Activated naive CD8-positive, alpha-beta T cell treated with anti-CD3 and anti-CD28 coated beads for 36 hours (primary cell): ENCODE measurements at regions not wholly inside any gene's neighbourhood (a gene's known extent, or its start where the extent isn't known, plus 50 kb on each side); places are given as distances from the start of the nearest gene placed in this dataset.
"Not testable (repeated sequence)": the region's sequence is repeated elsewhere in the genome, so short reads cannot be mapped to it uniquely, and the experiment has no call there.

Experiments used
- DNase-seq: peaks from one replicate; pipeline ENCODE4 v3.0.0; 2021
- H3K27ac Mint-ChIP-seq: one replicate; pipeline ENCODE4 v1.8.0; 2022; ENCODE audit warnings: mild to moderate bottlenecking, moderate library complexity, mixed read lengths
- H3K27me3 Mint-ChIP-seq: one replicate; pipeline ENCODE4 v1.8.0; 2022; ENCODE audit warnings: mild to moderate bottlenecking, mixed read lengths
- H3K36me3 Mint-ChIP-seq: one replicate; pipeline ENCODE4 v1.8.0; 2021; ENCODE audit warnings: mild to moderate bottlenecking, mixed read lengths
- H3K4me1 Mint-ChIP-seq: one replicate; pipeline ENCODE4 v1.8.0; 2021; ENCODE audit warnings: mixed read lengths
- H3K4me3 Mint-ChIP-seq: one replicate; pipeline ENCODE4 v1.8.0; 2022; ENCODE audit warnings: mild to moderate bottlenecking, moderate library complexity, mixed read lengths
- H3K9me3 Mint-ChIP-seq: one replicate; pipeline ENCODE4 v1.8.0; 2022; ENCODE audit warnings: mixed read lengths

DNA sequence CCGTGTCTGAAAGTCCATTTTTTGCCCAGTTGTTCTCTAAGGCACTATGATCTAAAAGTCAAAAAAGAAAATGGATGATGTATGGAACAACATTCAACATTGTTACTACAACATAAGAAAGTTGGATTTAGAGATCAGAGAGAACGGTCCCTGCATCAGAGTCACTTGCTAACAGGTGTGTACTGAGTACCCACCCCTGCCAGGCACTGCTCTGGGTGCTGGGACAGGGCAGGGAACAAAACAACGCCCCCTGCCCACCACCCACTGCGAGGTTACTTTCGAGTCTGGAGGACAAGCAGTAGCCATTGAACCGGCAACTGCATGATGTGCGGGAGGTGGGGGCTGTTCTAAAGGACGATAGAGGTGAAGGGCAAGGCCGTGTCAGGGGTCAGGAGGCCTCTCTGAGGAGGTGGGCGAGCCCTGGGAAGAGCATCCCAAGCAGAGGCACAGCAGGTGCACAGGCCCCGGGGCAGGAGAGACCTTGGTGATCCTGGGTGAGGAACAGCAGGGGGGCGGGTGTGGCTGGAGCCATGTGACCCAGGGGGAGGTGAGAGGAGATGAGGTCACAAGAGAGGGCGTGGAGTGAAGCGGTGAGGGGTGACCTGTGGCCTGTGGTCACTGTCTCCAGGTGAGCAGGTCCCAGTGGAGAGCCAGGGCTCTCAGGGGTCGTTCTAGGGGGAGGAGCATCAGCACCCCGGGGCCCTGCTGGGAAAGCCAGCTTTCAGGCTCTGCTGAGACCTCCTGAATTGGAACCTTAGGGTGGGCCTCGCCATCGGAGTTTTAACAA is 197.5 kb upstream of the SULF2 start:
- H3K27ac Mint-ChIP-seq: no peak overlapping the region
- peaks cover 3% of the 10 kb centered on the region for H3K4me1 Mint-ChIP-seq
- H3K4me3 Mint-ChIP-seq: no peak overlapping the region
- no peaks in the 10 kb centered on the region for H3K9me3 Mint-ChIP-seq
- DNase-seq: no peak
- H3K36me3 Mint-ChIP-seq: no peaks in the 10 kb centered on the region
- H3K27me3 Mint-ChIP-seq: peaks cover 7% of the 10 kb centered on the region

DNA sequence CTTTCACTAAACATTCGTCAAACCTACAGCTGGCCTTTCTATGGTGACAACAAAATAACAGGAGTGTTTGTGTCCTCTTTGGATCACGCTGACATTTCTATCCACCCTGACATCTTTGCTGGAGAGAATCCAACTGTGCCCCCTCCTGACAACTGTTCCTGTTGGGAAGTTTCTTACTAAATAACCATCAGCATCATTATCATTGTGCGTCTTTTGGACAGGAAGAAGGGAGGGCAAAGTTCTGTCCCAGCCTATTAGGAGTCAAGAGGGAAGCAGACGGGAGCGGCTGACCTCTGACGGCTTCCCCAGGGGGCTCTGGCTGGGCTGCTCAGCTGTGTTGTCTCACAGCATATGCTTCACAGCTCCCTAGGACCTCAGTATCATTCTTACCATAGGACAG is 195.9 kb upstream of the SULF2 start:
- Mint-ChIP-seq H3K27ac (no peak overlapping the region), H3K27me3 (peaks cover 16% of the 10 kb centered on the region), H3K4me3 (no peak overlapping the region), H3K4me1 (peaks cover 7% of the 10 kb centered on the region), H3K9me3 (no peaks in the 10 kb centered on the region), H3K36me3 (no peaks in the 10 kb centered on the region)
- no peak for DNase-seq

DNA sequence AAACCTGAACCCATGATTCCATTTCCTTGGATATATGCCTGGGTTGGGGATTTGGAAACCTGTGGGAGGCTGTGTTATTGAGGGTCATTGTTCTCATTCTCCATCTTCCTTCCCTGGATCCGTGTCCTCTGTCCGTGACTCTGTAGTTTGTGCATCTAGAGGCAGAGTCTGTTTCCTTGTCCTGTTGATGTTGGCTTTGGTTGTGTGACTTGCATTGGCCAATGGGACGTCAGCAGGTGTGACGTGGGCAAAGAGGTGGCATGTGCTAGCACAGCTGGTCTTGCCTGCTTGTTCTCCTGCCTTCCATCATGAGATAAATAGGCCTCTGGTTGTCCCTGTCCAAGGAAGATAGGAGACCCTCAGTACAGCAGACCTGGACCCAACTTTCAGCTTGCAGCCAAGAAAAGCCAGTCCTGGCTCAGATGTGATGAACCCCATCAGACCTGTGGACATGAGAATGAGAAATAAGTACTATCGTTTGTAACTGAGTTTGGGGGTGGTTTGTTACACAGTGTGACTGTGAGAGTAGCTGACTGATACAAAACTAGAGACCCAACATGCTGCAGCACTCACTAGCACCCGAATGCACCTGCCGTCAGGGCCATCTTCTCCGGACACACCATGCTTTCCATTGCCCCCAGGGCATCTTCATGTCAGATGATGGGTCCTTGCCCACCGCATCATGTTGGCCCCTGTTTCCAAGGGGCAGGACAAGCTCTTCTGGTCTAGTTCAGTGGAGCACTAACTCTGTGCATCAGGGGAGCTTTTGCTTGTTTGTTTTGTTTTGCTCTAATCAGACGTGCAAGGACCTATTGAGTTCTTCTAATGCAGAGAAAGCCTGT is 195.3 kb upstream of the SULF2 start:
- H3K4me1 Mint-ChIP-seq: peaks cover 7% of the 10 kb centered on the region
- DNase-seq: no peak
- H3K27ac Mint-ChIP-seq: no peak overlapping the region
- H3K27me3 Mint-ChIP-seq: peaks cover 22% of the 10 kb centered on the region
- H3K36me3 Mint-ChIP-seq: no peaks in the 10 kb centered on the region
- H3K4me3 Mint-ChIP-seq: no peak overlapping the region
- no peaks in the 10 kb centered on the region for H3K9me3 Mint-ChIP-seq

DNA sequence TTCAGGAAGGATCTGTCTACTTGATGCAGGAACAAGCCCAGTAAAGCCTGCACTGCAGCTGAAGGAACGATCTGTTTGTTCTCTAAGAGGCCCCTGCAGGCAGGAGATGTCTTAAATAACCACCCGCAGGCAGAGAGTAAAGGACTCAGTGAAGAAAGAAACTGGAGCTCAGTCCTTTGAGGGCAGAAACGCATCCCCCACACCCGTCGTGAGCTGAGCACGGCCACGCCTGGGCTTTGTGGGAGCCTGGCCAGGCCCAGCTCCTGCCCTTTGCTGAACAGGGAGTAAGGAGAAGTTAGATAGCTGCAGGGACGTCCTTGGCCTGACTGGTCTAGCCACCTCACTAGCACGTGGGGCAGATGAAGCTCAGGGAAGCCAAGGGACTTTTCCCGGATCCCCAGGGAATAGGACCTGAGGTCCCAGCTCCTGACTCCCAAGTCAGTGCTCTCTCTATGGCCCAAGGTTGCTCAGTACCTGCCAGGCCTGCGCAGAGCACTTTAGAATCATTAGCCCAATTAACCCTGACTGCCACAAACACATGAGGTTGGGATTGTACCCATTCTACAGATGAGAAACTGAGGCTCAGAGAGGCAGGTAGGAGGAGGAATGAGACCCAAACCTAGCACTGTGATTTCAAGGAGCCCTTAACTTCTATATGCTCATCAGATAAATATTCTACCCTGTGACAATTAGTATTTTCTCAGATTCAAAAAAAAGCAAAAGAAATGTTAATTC is 194.2 kb upstream of the SULF2 start:
- peaks cover 22% of the 10 kb centered on the region for H3K27me3 Mint-ChIP-seq
- H3K36me3 Mint-ChIP-seq, H3K9me3 Mint-ChIP-seq, DNase-seq, H3K27ac Mint-ChIP-seq, H3K4me3 Mint-ChIP-seq, H3K4me1 Mint-ChIP-seq: not testable (repeated sequence)

DNA sequence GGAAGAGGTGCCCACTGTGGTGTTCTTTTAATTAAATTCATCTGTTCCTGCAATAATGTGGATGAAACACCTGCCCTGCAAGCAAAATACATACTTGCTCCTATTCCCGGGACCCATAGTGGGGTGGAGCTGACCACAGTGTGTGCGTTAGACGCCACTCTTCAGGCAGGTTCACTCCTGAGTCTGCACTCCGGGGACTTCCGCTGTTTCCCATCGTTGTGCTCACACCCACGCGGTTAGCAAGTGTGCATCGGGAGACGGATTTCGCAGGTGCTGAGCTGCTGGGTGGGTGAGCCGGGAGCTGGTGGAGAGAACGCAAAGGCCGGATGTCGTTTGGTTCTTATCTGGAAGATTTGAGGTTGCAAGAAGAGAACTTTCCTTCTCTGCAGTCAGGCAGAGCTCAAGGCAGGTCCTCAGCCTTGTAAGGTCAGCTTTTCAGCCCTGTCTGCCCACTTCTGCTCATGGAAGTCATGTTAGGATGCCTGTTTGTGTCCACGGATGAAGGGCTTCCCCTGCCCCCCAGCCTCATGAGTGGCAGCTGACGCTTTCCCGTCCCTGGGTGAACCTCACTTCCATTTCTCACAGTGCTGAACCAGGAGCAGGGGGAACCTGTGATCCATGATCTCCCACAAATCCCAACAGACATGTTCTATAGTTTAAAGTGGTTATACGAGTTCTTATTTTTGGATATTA is 193.3 kb upstream of the SULF2 start:
- not testable (repeated sequence) for H3K4me3 Mint-ChIP-seq, H3K9me3 Mint-ChIP-seq, H3K4me1 Mint-ChIP-seq, DNase-seq, H3K27ac Mint-ChIP-seq, H3K36me3 Mint-ChIP-seq
- peaks cover 22% of the 10 kb centered on the region for H3K27me3 Mint-ChIP-seq

GRCh38 chr20:47977789-47978252 is 192.5 kb upstream of the SULF2 start:
- H3K4me1 Mint-ChIP-seq, H3K9me3 Mint-ChIP-seq, H3K36me3 Mint-ChIP-seq, DNase-seq, H3K4me3 Mint-ChIP-seq, H3K27ac Mint-ChIP-seq: not testable (repeated sequence)
- H3K27me3 Mint-ChIP-seq: peaks cover 26% of the 10 kb centered on the region

DNA sequence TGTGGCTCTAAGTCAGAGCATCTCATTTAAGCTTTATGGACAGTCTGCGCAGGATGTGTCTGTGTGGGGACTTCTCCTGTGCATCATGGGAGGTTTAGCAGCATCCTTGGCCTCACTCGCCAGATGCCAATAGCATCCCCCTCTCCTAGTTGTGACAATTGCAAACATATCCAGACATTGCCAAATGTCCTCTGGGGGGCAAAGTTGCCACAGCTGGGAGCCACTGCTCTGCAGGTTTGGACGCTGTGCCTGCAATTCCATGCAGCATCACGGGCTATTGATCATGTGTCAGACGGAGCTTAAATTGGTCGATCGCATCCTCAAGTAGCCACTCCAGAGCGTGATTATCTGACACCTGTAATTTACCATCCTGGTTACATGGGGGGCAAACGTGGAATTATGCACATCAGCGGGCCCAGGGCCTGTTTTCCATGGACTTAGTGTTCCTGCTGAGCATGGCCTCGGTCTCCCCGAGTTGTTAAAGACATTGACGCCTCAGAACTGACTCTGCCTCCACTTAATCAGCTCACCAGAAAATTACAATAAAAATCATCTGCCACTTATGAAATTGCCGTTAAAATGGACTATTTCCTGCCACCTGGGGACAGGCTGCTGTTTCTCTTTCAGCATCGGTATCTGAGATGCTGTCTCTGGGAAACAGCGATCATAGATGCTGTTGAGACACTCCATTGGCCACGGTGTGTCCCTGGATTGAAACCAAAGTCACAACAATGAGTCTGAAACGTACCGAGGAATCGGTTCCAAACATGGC is 191.9 kb upstream of the SULF2 start:
- H3K27me3 Mint-ChIP-seq: peaks cover 31% of the 10 kb centered on the region
- not testable (repeated sequence) for H3K4me1 Mint-ChIP-seq, H3K9me3 Mint-ChIP-seq, H3K4me3 Mint-ChIP-seq, H3K36me3 Mint-ChIP-seq, DNase-seq, H3K27ac Mint-ChIP-seq

DNA sequence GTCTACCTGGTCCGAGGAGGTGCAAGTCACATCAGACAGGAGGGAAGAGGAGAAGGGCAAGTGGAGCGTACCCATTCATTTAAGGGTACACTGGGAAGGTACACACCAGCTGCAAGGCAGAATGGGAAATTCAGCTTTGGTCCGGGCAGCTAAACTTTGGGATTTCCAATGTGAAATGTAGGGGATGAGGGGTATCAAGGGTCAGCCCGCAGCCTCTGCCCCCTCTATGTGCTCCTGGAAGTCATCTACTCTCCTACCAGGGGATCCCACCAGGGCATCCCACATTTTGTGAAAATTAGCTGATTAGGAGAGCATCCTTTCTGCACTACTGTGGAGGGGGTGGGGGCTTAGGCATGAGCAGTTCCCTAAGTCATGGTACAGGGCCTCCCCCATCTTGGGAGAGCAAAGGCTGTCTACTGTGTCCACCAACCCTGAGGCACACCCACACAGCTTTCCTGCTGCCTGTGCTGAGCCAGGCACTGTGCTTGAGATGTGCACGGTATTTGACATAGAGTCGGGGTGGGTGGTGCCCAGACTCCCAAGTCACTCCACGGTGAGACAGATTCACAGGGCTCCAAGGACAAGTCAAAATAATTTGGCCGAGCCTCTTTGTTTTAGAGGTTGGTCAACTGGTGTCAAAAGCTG is 189.1 kb upstream of the SULF2 start:
- H3K36me3 Mint-ChIP-seq: no peaks in the 10 kb centered on the region
- no peak overlapping the region for H3K27ac Mint-ChIP-seq

GRCh38 chr20:47973519-47974233 is 188.4 kb upstream of the SULF2 start:
- H3K9me3 Mint-ChIP-seq: no peaks in the 10 kb centered on the region
- DNase-seq: no peak
- peaks cover 7% of the 10 kb centered on the region for H3K4me1 Mint-ChIP-seq
- peaks cover 31% of the 10 kb centered on the region for H3K27me3 Mint-ChIP-seq
- no peak overlapping the region for H3K4me3 Mint-ChIP-seq
- H3K27ac Mint-ChIP-seq: no peak overlapping the region
- no peaks in the 10 kb centered on the region for H3K36me3 Mint-ChIP-seq

More for the DNA sequence above, 189.1 kb upstream of the SULF2 start:
- Mint-ChIP-seq H3K27me3 (peaks cover 35% of the 10 kb centered on the region), H3K9me3 (no peaks in the 10 kb centered on the region), H3K4me3 (no peak overlapping the region), H3K4me1 (peaks cover 7% of the 10 kb centered on the region)
- DNase-seq: no peak

DNA sequence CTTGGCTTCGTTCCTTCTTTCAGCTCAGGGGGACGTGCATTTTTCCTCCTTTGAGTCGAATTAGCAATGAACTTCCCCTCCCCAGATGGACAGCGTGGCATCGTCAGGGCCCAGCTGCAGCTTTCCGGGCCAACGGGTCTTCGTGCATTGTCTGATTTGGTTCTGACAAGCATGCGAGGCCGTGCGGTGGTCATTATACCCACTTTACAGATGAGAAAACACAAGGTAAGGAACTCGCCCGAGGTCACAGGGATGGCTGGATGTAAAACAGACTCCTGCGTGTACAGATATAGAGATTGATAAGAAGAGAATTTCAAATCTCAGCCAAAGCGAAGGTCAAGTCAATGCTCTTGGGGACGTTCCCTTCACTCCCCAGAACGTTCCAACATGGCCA is 187.6 kb upstream of the SULF2 start:
- Mint-ChIP-seq H3K9me3 (no peaks in the 10 kb centered on the region), H3K27me3 (peaks cover 31% of the 10 kb centered on the region), H3K4me1 (peaks cover 4% of the 10 kb centered on the region)

DNA sequence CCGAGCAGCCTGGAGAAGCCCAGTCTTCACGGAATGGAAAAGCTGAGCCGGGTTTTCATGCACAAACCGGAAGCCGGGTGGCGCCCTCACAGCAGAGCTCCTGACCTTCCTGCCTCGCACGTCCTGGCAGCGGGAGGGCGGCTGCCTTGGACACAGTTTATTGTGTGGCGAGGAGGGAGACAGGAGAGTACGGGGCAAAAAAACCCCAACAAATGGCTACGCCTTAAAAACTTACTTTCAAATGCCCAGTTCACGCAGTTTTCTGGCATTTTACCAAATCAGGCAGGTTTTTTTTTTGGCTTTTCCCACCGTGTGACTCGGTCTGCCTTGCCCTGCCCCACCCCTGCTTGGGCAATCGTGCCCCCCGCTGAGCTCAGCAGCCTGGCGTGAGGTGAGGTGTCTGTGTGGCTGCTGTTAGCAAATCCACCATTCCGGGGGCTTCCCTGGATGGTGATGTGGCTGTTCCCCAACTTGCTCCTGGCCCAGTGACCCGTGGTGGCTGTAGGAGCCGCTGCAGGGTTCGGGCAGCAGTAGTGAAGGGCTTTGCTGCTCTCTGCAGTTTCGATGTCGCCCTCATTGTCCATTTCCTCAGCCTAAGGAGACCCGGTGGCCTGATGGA is 187.1 kb upstream of the SULF2 start:
- H3K4me3 Mint-ChIP-seq, H3K9me3 Mint-ChIP-seq, H3K36me3 Mint-ChIP-seq, DNase-seq, H3K4me1 Mint-ChIP-seq, H3K27ac Mint-ChIP-seq: not testable (repeated sequence)
- peaks cover 29% of the 10 kb centered on the region for H3K27me3 Mint-ChIP-seq

More for the DNA sequence above, 187.6 kb upstream of the SULF2 start:
- no peak for DNase-seq
- no peak overlapping the region for H3K4me3 Mint-ChIP-seq
- H3K27ac Mint-ChIP-seq: no peak overlapping the region
- H3K36me3 Mint-ChIP-seq: no peaks in the 10 kb centered on the region

DNA sequence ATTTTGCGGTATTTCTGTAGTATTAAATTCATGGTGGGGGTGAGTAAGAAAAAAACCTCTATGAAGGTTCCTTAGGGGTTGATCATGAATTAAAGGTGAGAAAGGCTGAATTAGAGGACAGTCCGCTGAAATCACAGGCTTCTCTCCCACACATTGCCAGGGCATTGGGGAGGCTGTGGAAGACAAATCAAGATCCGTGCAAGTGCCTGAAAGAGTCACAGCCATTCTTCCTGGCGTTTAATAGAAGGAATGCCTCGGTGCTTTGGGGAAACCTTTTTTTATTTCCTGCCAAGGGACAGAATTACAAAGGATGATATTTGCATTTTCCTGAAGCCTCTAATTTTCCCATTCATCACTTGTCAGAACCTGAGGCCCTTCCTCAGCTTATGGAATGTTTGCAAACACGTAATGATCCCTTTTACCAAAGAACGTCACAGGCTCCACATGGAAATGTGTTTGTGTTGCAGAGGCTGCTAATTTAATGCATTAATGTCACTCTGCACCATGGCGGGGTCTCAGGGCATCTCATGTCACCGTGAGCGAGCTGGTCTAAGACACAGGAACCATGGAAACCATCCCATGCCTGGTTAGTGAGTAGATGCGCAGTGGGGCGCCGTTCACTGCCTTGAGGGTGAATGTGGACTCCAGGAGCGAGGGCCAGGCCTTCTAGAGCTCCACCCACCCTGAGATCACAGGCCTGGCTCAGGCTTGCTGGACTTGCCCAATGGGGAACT is 185.9 kb upstream of the SULF2 start:
- no peaks in the 10 kb centered on the region for H3K36me3 Mint-ChIP-seq
- no peak for DNase-seq
- no peak overlapping the region for H3K4me3 Mint-ChIP-seq
- H3K27me3 Mint-ChIP-seq: peaks cover 22% of the 10 kb centered on the region
- H3K4me1 Mint-ChIP-seq: no peaks in the 10 kb centered on the region
- H3K9me3 Mint-ChIP-seq: no peaks in the 10 kb centered on the region
- H3K27ac Mint-ChIP-seq: no peak overlapping the region
